ENCODE measurements at regions not wholly inside any gene's neighbourhood (a gene's known extent, or its start where the extent isn't known, plus 50 kb on each side); places are given as distances from the start of the nearest gene placed in this dataset.

DNA sequence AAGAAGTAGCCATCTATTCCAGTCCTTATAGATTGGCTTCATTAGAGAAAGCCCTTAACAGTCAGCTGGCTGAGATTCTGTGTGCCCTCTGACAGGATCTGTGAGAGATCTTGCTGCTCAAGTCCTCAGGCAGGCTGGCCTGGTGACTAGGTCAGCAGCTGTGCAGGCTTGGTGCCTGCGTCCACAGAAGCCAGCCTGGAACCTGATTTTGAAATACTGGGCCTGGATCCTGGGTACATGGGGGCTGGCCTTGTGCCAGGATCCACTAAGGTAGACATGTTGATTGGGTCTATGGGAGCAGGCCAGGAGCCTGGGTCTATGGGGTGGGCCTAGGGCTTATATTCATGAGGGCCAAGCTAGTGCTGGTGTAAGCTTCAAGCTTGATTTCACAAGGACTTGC, 381.8 kb upstream of the MARCKS start:
- H3K27ac ChIP-seq, result no peak overlapping the region
- H3K4me3 ChIP-seq, result no peak overlapping the region

DNA sequence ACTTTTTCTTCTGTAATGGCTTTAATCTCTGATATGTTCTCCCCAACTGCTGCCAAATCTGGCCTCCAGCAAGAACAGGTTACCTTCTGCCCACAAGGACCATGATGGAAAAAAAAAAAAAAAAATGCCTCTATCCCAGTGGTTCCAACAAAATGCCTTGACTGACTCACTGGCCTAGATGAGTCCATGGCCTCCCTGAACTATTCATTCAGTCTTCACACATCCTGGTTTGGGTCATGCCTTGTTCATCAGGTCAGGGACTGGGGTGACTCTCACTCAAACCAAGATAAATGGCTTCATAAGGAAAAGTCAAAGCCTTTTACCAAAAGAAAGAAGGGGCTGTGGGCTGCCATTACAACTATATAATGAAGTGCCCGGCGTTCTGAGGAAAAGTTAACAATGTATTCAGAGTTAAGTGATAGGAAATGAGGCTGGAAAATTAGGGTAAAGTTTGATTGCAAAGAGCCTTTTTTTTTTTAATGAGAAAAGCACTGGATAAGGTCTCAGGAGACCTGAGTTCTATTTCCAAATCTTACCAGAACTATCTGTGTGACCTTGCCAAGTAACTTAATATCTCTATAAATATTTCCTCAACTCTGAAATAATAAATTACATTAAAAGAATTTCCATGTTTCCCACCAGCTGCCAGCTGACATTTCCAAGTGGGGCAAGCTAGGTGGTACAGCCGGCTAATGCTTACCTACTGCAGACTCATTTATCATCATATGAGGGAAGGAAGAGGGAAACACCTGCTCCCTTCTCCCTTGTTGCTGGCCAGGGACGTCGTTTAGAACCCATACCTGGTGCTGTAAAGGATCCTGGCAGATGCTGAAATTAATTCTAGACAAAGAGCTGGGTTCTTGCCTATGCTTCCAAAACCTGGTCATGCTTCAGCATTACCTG, 380.0 kb upstream of the MARCKS start:
- H3K4me3 ChIP-seq, result no peak overlapping the region
- H3K27ac ChIP-seq, result no peak overlapping the region

DNA sequence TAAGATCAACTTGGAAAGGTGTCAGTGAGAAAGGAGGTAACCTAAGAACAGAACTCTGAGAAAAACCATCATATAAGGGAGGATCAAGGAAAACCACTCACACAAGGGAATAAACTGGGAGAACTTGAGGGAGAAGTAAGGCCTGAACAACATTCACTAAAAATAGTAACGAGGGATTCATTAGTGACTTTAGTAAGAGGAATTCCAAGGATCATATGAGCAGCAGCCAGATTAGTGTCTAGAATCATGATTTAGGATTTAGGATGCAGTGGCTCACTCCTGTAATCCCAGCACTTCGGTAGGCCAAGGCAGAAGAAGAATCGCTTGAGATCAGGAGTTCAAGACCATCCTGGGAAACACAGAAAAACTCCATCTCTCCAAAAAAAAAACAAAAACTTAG, 376.5 kb upstream of the MARCKS start:
- Histone ChIP-seq H3K27ac (no peak overlapping the region), H3K4me3 (no peak overlapping the region)

DNA sequence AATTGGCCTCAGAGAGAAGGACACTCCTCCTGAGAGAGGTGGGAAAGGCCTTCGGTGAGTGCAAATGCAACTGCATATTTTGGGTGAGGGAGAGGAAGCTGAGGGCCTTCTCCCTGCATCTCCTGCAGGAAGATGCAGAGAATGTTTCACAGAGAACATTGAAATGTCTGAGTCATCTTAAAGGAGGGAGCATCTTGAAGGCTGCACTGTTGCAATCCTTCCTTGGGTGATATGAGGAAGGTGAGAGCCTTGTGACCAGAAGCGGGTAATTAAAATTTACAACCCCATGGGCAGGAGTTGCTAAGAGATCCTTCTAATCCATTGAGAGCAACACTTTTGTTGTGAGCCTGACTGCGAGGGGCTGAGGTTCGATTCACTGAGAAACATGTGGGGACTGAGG, 375.7 kb upstream of the MARCKS start:
- no peak overlapping the region for H3K27ac ChIP-seq
- no peak overlapping the region for H3K4me3 ChIP-seq

DNA sequence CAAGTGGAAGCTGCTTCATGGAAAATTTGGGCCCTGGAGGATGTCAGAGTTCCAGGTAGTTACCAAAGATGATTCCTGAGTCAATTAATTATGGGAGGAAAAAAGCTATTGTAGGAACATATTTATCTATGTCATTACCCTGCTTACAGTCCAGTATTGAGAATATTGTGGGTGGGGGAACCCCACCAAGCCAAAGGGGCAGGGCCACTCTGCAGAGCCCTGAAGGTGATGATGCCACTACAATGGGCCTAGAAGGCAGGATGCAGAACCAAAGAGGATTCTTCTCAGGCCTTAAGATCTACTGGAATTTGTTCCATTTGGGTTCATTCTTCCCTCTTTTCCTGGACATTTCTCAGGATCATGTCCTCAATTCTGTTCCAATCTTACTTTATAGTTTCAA, 375.2 kb upstream of the MARCKS start:
- Histone ChIP-seq H3K27ac (no peak overlapping the region), H3K4me3 (no peak overlapping the region)

DNA sequence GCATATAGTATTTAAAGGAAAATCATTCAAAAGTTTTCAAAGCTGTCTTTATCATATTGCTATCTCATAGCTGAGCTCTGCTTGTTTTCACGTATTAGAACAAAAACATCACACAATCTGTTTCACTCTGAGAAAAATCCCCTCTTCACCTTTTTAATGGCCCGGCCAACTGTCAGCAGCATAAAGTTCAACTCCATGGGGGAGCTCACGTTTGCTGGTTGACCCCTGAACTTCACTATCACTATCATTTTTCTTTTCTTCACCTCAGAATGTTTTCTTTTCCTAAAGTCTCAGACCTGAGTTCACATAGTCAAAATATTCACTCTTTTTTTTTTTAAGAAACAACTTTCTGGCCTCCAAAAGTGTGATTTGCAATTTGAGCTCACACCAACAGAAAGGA, 374.4 kb upstream of the MARCKS start:
- H3K27ac ChIP-seq, result no peak overlapping the region
- no peak overlapping the region for H3K4me3 ChIP-seq

DNA sequence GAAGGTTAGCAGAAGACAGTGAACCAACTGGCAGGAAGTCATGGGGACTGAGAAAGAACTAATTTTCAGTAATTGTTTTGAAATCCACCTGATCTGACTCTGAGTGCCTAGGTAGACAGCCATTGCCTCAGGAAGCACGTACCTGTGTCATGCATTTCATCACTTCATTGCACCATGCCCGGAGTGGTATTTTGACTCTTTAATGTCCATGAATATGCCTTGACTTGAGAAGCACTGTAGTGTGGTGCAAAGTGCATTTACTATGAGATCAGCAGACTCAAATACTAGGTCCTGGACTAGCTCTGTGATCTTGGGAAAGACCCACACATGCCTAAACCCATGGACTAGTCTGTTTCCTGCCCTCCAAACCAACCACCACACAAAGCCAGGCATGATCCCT, 370.9 kb upstream of the MARCKS start:
- peak overlapping the region in 1 of 21 experiments; percentile 17 for H3K27ac ChIP-seq
- no peak overlapping the region for H3K4me3 ChIP-seq

DNA sequence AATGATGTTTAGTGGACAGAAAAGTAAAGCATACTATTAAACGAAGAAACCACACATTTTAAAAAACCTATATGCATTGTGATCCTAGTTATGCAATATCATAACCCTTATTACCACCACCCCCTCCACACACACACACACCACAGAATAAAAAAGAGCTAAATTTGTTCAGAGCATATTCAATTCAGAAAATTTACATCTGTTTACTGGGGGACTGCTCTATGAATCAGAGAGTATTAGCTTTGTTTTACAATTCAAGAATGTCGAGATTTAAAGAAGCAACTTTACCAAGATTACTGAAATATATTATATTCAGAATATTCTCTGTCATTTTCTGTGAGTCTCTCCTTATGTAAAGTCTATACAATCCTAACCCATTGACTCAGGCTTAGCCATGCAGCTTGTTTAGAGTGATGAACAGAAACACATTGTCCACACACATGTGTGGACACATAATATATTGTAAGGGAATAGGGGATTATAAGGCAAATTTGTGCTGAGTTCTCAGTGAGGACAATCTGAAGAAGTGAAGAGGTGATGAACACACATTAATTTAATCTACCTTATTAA, 369.6 kb upstream of the MARCKS start:
- H3K4me3 ChIP-seq, result no peak overlapping the region
- H3K27ac ChIP-seq, result no peak overlapping the region

DNA sequence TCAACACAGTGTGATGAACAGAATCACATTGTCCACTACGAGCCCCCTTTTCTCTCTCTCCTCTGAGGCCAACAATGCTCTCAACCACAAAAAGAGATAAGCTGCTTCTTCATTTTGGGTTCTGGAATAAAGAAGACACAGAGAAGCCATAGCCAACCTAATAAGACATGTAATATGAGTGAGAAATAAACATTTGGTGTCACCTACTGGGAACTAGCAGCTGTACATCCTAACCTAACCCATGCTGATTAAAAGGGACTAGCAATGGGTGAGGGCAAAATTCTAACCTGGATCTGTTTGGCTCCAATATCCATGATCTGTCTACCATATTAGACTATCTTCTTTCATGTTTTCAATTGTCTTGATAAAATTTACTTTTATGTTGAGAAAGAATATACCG, 369.1 kb upstream of the MARCKS start:
- Histone ChIP-seq H3K27ac (no peak overlapping the region), H3K4me3 (no peak overlapping the region)

DNA sequence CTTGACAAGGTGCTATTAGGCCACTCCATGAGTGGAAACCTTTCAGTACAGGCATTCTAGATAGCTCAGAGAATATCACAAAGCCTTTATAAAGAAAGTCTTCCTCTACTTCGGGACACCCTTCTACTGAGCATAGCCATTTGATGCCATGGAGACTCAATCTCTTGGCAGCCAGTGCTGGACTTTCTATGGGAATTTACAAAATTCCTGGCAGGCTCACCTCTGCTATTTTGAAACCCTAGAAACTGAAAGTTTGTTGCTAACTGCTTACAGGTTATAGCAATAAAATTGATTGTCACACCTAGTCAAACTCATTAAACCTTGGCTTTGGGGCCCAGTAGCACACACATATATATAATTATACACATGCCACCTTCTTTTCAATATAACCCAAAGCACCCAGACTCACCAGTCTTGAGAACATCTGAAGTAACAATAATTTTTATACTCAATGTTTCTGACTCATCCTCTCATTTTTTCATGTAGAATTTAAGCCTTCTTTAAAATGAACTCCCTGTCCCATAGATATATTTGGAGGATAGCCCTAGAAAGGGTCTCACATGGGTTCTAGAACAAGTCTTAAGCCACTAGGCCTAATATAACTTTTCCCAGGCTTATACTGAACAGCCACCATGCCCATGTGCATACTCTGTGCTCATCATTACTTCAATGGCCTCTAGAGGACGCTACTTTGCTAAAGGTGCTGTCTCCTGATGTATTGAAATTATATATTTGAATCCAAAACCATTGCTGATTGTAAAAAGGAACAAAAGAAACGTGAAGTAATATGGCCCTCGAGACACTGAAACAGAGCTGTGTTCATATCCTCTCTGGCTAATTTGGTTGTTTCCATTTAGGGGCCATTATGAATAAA, 368.1 kb upstream of the MARCKS start:
- H3K4me3 ChIP-seq, result no peak overlapping the region
- peak overlapping the region in 1 of 21 experiments; percentile 24 for H3K27ac ChIP-seq

DNA sequence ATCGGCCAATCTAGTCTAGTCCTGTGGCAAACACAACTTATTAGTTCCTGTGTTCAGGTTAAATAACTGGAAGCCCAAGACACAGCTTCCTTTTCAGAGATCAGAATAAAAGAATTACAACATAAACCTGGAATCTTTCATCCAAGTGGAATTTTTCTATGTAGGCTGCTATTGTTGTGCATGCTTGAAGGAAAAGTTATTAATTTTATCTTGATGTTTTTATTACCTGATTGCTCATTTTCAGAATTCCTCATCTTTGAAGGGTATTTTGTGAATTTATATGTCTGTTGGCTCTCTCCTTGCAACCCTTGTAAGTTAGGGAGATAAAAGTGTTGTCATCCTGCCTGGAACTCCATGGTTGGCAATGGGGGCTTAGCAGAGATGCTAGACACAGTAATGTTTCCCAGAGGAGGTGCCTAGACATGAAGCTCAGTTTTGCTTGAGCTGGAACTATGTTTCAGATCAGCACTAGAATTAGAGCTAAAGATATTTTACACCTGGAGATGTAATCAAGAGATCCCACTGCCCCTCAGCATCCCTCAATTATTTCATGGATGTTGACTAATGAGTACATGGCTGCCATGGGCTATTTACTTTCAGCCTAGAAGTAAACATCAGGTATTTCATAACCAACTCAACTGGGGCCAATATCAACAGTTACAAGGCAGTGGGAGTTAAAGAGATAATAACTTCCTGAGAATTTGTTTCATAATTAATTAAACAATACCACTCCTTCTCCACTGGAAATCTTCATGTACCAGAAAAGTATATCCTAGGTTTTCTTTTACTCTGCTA, 367.0 kb upstream of the MARCKS start:
- Histone ChIP-seq H3K27ac (peak overlapping the region in 1 of 21 experiments; percentile 24), H3K4me3 (no peak overlapping the region)

DNA sequence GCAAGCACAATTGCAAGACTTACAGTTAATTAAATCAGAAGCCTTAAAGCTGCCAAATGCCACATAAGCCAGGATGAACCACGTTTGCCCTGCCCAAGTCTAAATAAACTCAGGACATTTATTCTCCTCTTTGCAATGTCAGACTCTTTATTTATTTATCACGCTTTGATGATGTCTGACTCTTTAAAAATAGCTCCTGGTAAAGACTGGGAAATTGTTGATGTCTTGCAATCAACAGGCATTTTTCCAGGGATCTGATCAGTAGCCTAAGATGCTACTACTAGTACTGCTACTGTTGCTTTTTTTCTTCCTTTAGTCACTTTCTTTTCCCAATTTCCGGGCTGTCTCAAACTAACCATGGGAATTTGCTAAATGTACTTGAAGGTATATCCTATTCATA, 365.8 kb upstream of the MARCKS start:
- no peak overlapping the region for H3K4me3 ChIP-seq

DNA sequence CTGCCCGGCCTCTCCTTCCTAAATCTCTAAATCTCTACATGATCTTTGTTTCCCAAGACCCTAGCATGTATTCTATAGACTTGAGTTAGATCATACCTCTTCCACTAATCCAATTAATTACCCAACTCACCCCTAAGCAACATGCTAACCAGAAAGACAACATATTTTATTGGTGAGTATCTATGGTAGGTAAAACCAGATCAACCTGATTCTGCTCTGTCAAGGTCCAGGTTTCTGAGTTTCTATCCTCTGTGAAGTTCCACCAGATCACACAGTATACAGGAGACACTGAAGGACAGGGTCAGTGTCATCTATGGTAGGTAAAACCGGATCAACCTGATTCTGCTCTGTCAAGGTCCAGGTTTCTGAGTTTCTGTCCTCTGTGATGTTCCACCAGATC, 363.2 kb upstream of the MARCKS start:
- H3K4me3 ChIP-seq, result no peak overlapping the region
- peak overlapping the region in 3 of 21 experiments; percentile 17 to 61 (median 35) for H3K27ac ChIP-seq

More for the DNA sequence above, 365.8 kb upstream of the MARCKS start:
- no peak overlapping the region for H3K27ac ChIP-seq

DNA sequence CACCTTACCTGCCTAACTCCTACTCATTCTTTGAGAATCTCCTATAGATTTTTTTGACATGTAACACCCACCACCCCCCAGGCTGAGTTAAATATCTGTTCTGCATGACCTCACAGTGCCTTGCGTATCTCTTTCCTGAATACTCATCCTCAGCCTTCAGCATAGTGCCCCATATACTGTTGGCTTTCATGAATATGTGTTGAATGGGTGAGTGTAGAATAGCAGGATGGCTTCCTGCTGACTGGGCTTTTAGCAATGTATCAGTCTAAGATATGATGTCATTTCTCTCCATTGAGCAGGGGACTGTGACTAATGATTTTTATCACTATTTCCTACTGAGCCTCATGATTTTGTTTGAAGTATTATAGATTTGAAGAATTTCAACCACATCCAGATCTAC, 361.6 kb upstream of the MARCKS start:
- Histone ChIP-seq H3K4me3 (no peak overlapping the region), H3K27ac (peak overlapping the region in 4 of 21 experiments; percentile 4 to 61 (median 12))

DNA sequence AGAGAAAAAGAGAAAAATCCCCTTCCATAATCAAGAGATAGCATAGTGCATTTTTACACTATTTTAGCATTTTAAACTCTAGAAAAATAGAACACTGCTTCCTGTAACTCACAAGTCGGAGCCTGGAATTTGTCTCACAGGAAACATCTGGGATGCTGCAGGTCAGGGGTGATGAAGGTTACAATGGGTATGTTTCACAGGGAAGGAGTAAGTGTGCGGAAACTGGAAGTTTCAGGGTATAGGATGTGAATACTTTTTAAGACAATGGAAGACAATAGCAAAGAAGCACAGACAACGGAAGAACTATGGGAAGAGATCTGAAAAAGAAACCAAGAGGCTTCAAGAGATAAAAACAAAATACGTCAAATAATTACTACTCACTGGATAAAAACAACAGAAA, 361.0 kb upstream of the MARCKS start:
- Histone ChIP-seq H3K27ac (no peak overlapping the region), H3K4me3 (no peak overlapping the region)

DNA sequence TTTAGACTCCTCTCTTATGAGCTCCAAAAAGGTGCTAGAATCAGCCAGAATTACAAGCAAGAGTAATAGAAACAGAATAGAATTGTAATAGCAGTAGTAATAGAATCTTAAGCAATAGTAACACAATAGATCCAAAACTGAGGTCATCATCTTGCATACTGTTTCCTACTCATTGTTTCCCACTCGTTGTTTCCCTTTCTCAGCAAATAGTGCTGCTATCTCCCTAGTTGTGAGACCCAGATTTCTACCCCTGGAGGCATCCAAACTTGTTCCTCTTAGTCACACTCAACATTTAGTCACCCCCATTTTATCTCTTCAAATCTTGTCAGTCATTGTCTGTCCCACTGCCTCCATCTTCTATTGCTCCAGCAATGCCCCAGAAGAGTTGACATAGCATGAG, 356.9 kb upstream of the MARCKS start:
- H3K4me3 ChIP-seq, result no peak overlapping the region
- H3K27ac ChIP-seq, result no peak overlapping the region

DNA sequence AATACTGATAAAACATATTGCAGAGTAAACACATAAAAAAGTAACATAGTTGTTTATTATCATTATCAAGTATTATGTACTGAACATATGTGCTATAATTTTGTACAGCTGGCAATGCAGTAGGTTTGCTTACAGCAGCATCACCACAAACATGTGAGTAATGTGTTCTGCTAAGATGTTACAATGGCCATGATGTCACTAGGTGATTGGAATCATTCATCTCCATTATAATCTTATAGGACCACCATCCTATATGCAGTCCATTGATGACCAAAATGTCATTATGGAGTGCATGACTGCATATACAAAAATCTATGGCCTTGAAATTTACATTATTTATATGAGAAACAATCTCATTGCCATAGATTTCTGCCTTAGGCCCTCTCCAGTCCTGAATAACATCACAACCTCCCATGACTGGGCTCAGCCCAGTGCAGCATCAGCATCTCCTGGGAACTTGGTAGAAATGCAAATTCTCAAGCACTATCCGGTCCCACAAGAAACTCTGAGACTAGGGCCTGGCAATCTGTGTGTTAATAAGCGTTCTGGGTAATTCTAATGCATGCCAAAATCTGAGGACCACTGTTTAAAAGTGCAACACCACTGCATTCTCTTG, 352.0 kb upstream of the MARCKS start:
- H3K4me3 ChIP-seq, result no peak overlapping the region
- H3K27ac ChIP-seq, result no peak overlapping the region

DNA sequence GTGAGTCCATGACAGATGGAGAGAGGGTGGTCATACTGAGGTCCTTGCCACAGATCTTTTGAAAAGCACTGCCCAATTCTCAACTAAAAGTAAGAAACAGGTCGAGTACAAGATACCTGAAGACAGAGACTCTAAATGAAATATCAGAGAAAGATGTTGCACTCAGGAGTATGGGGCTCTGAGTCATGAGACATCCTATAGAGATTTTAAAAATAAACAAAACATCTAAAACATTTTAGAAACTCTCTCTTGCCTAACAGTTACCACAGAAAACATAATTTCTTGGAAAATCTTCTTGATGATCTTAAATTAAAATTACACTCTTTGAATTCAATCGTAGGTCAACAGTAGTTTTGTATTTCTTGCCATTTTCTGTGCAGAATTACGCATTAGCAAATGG, 348.9 kb upstream of the MARCKS start:
- H3K4me3 ChIP-seq, result no peak overlapping the region
- H3K27ac ChIP-seq, result no peak overlapping the region

DNA sequence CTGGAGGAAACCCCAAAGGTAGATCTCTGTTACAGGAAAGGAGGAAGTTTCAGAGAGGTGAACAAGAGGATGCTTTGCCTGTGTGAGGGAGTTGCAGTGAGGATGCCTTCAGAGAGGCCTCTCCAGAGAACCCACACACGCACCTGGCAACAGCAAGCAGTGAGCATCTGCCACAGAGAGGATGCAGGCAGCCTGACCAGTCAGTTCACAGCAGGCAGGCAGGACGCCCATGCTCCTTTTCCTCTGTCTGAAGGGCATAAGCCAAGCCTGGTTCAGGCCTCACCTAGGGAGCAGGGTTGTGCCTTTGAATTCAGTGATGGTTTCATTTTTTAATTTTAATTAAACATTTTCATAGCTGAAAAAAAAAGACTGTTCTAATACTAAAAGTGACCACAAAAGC, 346.0 kb upstream of the MARCKS start:
- Histone ChIP-seq H3K27ac (no peak overlapping the region), H3K4me3 (no peak overlapping the region)
